SK-N-SH (cell line): ENCODE measurements at regions not wholly inside any gene's neighbourhood (a gene's known extent, or its start where the extent isn't known, plus 50 kb on each side); places are given as distances from the start of the nearest gene placed in this dataset.

ENCODE experiments used
- CTCF ChIA-PET: fragments of 300-600, 350-600 bp; formaldehyde crosslinking; extraction: SDS; loops from one replicate; lab custom pipeline; 2021; lab: Yijun Ruan, JAX
- POLR2A ChIA-PET: fragments of 350-600 bp; sonication (Branson Sonifier 250); formaldehyde crosslinking; extraction: SDS; loops from one replicate; lab custom pipeline; 2020; ENCODE audit warnings: antibody characterized with exemption, inconsistent platforms; lab: Yijun Ruan, JAX
- DNase-seq: peaks from one replicate; pipeline ENCODE4 v3.0.0; 2012
- H2AFZ ChIP-seq: fragments of 200-600 bp; sonication (generic); 2 replicates; pipeline ENCODE4 v1.8.1; 2016; ENCODE audit warnings: antibody characterized with exemption, mild to moderate bottlenecking, low read depth
- H3F3A ChIP-seq: fragments of 200-600 bp; sonication (generic); replicated peaks from 2 replicates; pipeline ENCODE3; 2016; ENCODE audit warnings: antibody characterized with exemption, mild to moderate bottlenecking; ENCODE audit not compliant: insufficient read depth
- H3K27ac ChIP-seq, 2 experiments: fragments of 200-500 bp in 1 of 2; fragments of 200-600 bp in 1 of 2; sonication (Bioruptor generic) in 1 of 2; sonication (generic), shearing (Covaris generic) in 1 of 2; 2 replicates each; pipeline versions ENCODE4 v1.5.1 to v1.6.1; 2014 to 2016; ENCODE audit warnings: low read depth in 2 of 2, inconsistent platforms in 1 of 2, low read length in 1 of 2, mild to moderate bottlenecking in 1 of 2, mixed read lengths in 1 of 2
- H3K27me3 ChIP-seq: fragments of 200-600 bp; sonication (generic), shearing (Covaris generic); 2 replicates; pipeline ENCODE4 v1.6.1; 2016; ENCODE audit warnings: mixed run types; ENCODE audit not compliant: insufficient read depth
- H3K36me3 ChIP-seq, 2 experiments: fragments of 200-500 bp in 1 of 2; fragments of 200-600 bp in 1 of 2; sonication (Bioruptor generic) in 1 of 2; sonication (generic) in 1 of 2; replicated peaks in 1 of 2; 2 replicates each; pipeline versions ENCODE3 to v1.5.1; 2014 to 2016; ENCODE audit warnings: low read length in 1 of 2, mild to moderate bottlenecking in 1 of 2; ENCODE audit not compliant: insufficient read depth in 2 of 2, control insufficient read depth in 1 of 2
- H3K4me1 ChIP-seq, 2 experiments: fragments of 200-500 bp in 1 of 2; fragments of 200-600 bp in 1 of 2; sonication (Bioruptor generic) in 1 of 2; sonication (generic), shearing (Covaris generic) in 1 of 2; 2 replicates each; pipeline versions ENCODE4 v1.5.1 to v1.6.1; 2014 to 2016; ENCODE audit warnings: low read depth in 1 of 2, low read length in 1 of 2, mixed run types in 1 of 2; ENCODE audit not compliant: insufficient read depth in 2 of 2, control insufficient read depth in 1 of 2
- H3K4me2 ChIP-seq: fragments of 200-600 bp; sonication (generic), shearing (Covaris generic); 2 replicates; pipeline ENCODE4 v1.6.1; 2017; ENCODE audit warnings: mixed run types
- H3K4me3 ChIP-seq, 2 experiments: fragments of 200-500 bp in 1 of 2; fragments of 200-600 bp in 1 of 2; sonication (Bioruptor generic) in 1 of 2; sonication (generic), shearing (Covaris generic) in 1 of 2; 2 replicates each; pipeline versions ENCODE4 v1.5.1 to v1.8.1; 2014 to 2016; ENCODE audit warnings: low read depth in 2 of 2, inconsistent platforms in 1 of 2, low read length in 1 of 2, mild to moderate bottlenecking in 1 of 2, mixed read lengths in 1 of 2, moderate library complexity in 1 of 2
- H3K79me2 ChIP-seq: fragments of 200-600 bp; sonication (generic); 2 replicates; pipeline ENCODE4 v1.8.1; 2017; ENCODE audit warnings: mild to moderate bottlenecking; ENCODE audit not compliant: insufficient read depth
- H3K9ac ChIP-seq: fragments of 200-600 bp; sonication (generic); 2 replicates; pipeline ENCODE4 v1.6.1; 2017; ENCODE audit warnings: mixed run types
- H3K9me2 ChIP-seq: fragments of 200-600 bp; sonication (generic); 2 replicates; pipeline ENCODE4 v1.6.1; 2017; ENCODE audit warnings: mixed run types
- H3K9me3 ChIP-seq: fragments of 200-600 bp; sonication (generic); 2 replicates; pipeline ENCODE4 v1.6.1; 2017; ENCODE audit warnings: mixed run types, mild to moderate bottlenecking, moderate library complexity
- H4K20me1 ChIP-seq: fragments of 200-600 bp; sonication (generic); 2 replicates; pipeline ENCODE4 v1.6.1; 2017; ENCODE audit warnings: mild to moderate bottlenecking, mixed run types; ENCODE audit not compliant: insufficient read depth
- CTCF ChIP-seq: fragments of 200-600 bp; sonication (generic); IDR thresholded peaks from 2 replicates; pipeline ENCODE4 v1.6.1; 2017; ENCODE audit warnings: antibody characterized with exemption, mild to moderate bottlenecking, moderate library complexity
- ELF1 ChIP-seq: IDR thresholded peaks from 2 replicates; pipeline ENCODE4 v1.4.0; 2012
- EP300 ChIP-seq, 2 experiments: IDR thresholded peaks; 2 replicates each; pipeline versions ENCODE4 v1.4.0 to v1.6.1; 2012; ENCODE audit warnings: borderline replicate concordance in 1 of 2, low read depth in 1 of 2, low read length in 1 of 2
- FOXJ3 ChIP-seq: sonication (generic); formaldehyde crosslinking; IDR thresholded peaks from 2 replicates; pipeline ENCODE4 v1.5.1; 2020; ENCODE audit warnings: mild to moderate bottlenecking, missing genetic modification reagents
- GABPA ChIP-seq: IDR thresholded peaks from 2 replicates; pipeline ENCODE4 v1.4.0; 2012; ENCODE audit warnings: low read depth, mild to moderate bottlenecking
- GATA2 ChIP-seq: sonication (generic); formaldehyde crosslinking; IDR thresholded peaks from 2 replicates; pipeline ENCODE4 v1.5.0; 2020; ENCODE audit warnings: mild to moderate bottlenecking, missing genetic modification reagents
- IRF3 ChIP-seq: fragments of 150-350 bp; IDR thresholded peaks from 2 replicates; pipeline ENCODE4 v1.6.1; 2016; ENCODE audit warnings: mild to moderate bottlenecking, low read depth, low read length
- MAX ChIP-seq: IDR thresholded peaks from 2 replicates; pipeline ENCODE4 v1.4.0; 2012; ENCODE audit warnings: low read depth
- NRF1 ChIP-seq: IDR thresholded peaks from 2 replicates; pipeline ENCODE4 v1.6.1; 2012; ENCODE audit warnings: low read depth, mild to moderate bottlenecking, low read length
- PBX3 ChIP-seq: IDR thresholded peaks from 2 replicates; pipeline ENCODE4; 2012
- POLR2AphosphoS5 ChIP-seq: IDR thresholded peaks from 2 replicates; pipeline ENCODE4 v1.6.1; 2012; ENCODE audit warnings: low read depth, low read length
- RAD21 ChIP-seq: IDR thresholded peaks from 2 replicates; pipeline ENCODE4 v1.6.1; 2012; ENCODE audit warnings: mild to moderate bottlenecking, low read length
- RFX5 ChIP-seq: IDR thresholded peaks from 2 replicates; pipeline ENCODE4 v1.6.1; 2012; ENCODE audit warnings: mild to moderate bottlenecking, improper control_type of control experiment, low read length
- SMC3 ChIP-seq: IDR thresholded peaks from 2 replicates; pipeline ENCODE4 v1.6.1; 2012; ENCODE audit warnings: low read depth, low read length, improper control_type of control experiment
- USF1 ChIP-seq: IDR thresholded peaks from 2 replicates; pipeline ENCODE4 v1.4.0; 2012; ENCODE audit warnings: low read depth, borderline replicate concordance
- USF2 ChIP-seq: fragments of 150-350 bp; IDR thresholded peaks from 2 replicates; pipeline ENCODE4 v1.6.1; 2017; ENCODE audit warnings: antibody characterized with exemption, low read length, low read depth, borderline replicate concordance
- ZBTB33 ChIP-seq: IDR thresholded peaks from 2 replicates; pipeline ENCODE4 v1.4.0; 2012; ENCODE audit warnings: low read depth, borderline replicate concordance
- WGBS: methylation state at CpG from one replicate; pipeline ENCODE4 v1.1.6; 2017; ENCODE audit warnings: low lambda C conversion rate; 5-methylcytosine and 5-hydroxymethylcytosine counted together

- H4K20me1 ChIP-seq: no peaks in the 10 kb centered on the region
- no peak overlapping the region for H3K4me3 ChIP-seq
- no peak overlapping the region for H2AFZ ChIP-seq
- H3K4me1 ChIP-seq: no peaks in the 10 kb centered on the region
- CTCF ChIA-PET: no interaction called here
- TF ChIP-seq IRF3: no peak
- H3K9me2 ChIP-seq: no peaks in the 10 kb centered on the region
- POLR2A ChIA-PET: no interaction called here
- no peaks in the 10 kb centered on the region for H3K9me3 ChIP-seq
- H3K27me3 ChIP-seq: no peaks in the 10 kb centered on the region; the same call in 1 of the 2 replicates
- H3K4me2 ChIP-seq: no peak overlapping the region
- no peaks in the 10 kb centered on the region for H3K79me2 ChIP-seq
- no peaks in the 10 kb centered on the region for H3K36me3 ChIP-seq
- no peak for DNase-seq
- H3K9ac ChIP-seq: no peak overlapping the region
- H3F3A ChIP-seq: no peaks in the 10 kb centered on the region
- no peak overlapping the region for H3K27ac ChIP-seq
Observed at GRCh38 chr2:18273205-18273604, 287.2 kb downstream of the RDH14 start.

GRCh38 chr2:18272148-18272494, 288.3 kb downstream of the RDH14 start:
- DNase-seq: no peak
- TF ChIP-seq NRF1: no peak
- no peak for TF ChIP-seq GABPA
- TF ChIP-seq FOXJ3 (CRISPR knock-in tag): no peak
- TF ChIP-seq GATA2: no peak
- no peak for TF ChIP-seq ZBTB33
- TF ChIP-seq CTCF: no peak
- TF ChIP-seq RFX5: no peak
- TF ChIP-seq USF2: no peak
- no peak for TF ChIP-seq POLR2AphosphoS5
- no peak for TF ChIP-seq SMC3
- TF ChIP-seq PBX3: no peak
- TF ChIP-seq RAD21: no peak
- TF ChIP-seq ELF1: no peak
- TF ChIP-seq MAX: no peak
- no peak for TF ChIP-seq USF1
- TF ChIP-seq EP300 (IDR thresholded peaks at IDR 0.05; ENCODE audit: borderline replicate concordance in 1 of 2, low read depth in 1 of 2, low read length in 1 of 2): no peak
- H3K4me3 ChIP-seq: no peak overlapping the region
- WGBS: 18% methylated on average over 4 of the region's 10 CpGs
- ChIA-PET POLR2A (no interaction called here), CTCF (no interaction called here)
- no peak overlapping the region for H2AFZ ChIP-seq
- H4K20me1 ChIP-seq: no peaks in the 10 kb centered on the region
- H3K27ac ChIP-seq: no peak overlapping the region
- no peaks in the 10 kb centered on the region for H3K4me1 ChIP-seq
- H3F3A ChIP-seq: no peaks in the 10 kb centered on the region
- H3K9me2 ChIP-seq: no peaks in the 10 kb centered on the region
- H3K27me3 ChIP-seq: no peaks in the 10 kb centered on the region; the same call in 1 of the 2 replicates
- no peaks in the 10 kb centered on the region for H3K36me3 ChIP-seq
- no peak overlapping the region for H3K4me2 ChIP-seq
- H3K9me3 ChIP-seq: no peaks in the 10 kb centered on the region
- H3K9ac ChIP-seq: no peak overlapping the region
- no peaks in the 10 kb centered on the region for H3K79me2 ChIP-seq
